ENCODE measurements at regions not wholly inside any gene's neighbourhood (a gene's known extent, or its start where the extent isn't known, plus 50 kb on each side); places are given as distances from the start of the nearest gene placed in this dataset.
"Not testable (repeated sequence)": the region's sequence is repeated elsewhere in the genome, so short reads cannot be mapped to it uniquely, and the experiment has no call there.

DNA sequence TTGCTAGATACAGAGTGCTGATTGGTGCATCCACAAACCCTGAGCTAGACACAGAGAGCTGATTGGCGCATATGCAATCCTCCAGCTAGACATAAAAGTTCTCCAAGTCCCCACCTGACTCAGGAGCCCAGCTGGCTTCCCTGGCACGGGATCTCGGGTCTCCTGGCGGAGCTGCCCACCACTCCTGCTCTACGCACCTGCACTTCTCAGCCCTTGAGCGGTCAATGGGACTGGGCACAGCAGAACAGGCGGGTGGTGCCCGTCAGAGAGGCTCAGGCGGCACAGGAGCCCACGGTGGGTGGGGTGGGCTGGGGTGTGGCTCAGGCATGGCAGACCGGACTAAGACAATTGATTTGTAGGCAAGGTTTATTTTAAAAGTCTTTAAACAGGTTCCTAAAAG is 1365.5 kb downstream of the FAM181B start:
- no peak for DNase-seq

GRCh38 chr11:81365496-81365895 is 1368.2 kb downstream of the FAM181B start:
- no peak for DNase-seq

GRCh38 chr11:81359476-81359875 is 1374.2 kb downstream of the FAM181B start:
- DNase-seq: no peak

DNA sequence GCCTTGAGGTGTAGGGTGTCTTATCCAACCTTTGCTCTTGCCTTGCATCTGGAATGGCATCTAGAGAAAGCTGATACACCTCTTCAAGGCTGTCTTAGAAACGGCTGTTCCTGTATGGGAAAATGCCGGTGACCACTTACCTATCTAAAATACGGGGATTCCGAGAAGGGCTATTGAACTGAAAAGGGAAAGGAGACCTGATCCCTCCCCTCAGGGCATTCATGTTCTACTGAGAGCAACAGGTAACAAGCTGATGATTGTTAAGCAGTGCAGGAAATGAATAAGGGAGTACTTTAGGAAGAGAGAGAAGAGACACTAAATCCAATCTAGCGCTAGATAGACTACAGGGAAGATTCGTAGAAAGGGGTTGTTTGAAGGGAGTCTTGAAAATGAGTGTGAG is 1388.1 kb downstream of the FAM181B start:
- no peak for DNase-seq

- no peak for DNase-seq
Observed at GRCh38 chr11:81342966-81343365, 1390.7 kb downstream of the FAM181B start.

- DNase-seq: no peak
Observed at GRCh38 chr11:81340225-81340624, 1393.4 kb downstream of the FAM181B start.

- no peak for DNase-seq
Observed at GRCh38 chr11:81339521-81339920, 1394.1 kb downstream of the FAM181B start.

DNA sequence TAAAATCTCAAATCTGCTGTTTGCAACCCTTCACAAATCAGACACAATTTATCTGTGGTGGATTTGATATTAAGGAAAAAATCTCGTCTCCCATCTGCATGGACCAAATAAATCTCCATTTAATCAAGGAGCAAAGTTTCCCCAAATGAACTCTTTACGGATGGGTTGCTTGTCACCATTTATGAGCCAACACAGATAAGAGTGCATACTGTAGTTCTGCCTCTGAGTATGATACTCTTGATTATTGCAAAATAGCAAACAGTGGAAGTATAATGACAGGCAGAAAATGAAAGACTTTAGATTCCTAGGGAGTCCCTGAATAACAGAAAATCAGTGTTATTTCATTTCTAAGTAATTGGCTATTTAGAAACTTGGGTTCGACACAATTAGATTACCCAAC is 1395.9 kb downstream of the FAM181B start:
- DNase-seq: no peak

GRCh38 chr11:81332276-81332675 is 1401.4 kb downstream of the FAM181B start:
- DNase-seq: no peak

GRCh38 chr11:81331611-81332235 is 1401.9 kb downstream of the FAM181B start:
- no peak for DNase-seq

DNA sequence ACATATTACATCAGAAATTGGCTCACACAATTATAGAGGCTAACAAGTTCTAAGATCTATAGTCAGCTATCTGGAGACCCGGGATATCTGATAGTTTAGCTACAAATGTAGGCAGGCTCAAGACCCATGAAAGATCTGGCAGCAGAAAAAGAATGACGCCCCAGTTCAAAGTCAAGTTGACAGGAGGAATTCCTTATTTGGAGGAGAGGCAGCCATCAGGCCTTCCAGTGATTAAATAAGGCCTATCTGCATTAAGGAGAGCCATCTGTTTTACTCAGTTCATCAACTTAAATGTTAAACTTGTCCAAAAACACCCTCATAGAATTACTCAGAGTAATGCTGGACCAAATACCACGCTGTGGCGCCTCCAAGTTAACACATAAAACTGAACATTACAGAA is 1402.6 kb downstream of the FAM181B start:
- DNase-seq: no peak

DNA sequence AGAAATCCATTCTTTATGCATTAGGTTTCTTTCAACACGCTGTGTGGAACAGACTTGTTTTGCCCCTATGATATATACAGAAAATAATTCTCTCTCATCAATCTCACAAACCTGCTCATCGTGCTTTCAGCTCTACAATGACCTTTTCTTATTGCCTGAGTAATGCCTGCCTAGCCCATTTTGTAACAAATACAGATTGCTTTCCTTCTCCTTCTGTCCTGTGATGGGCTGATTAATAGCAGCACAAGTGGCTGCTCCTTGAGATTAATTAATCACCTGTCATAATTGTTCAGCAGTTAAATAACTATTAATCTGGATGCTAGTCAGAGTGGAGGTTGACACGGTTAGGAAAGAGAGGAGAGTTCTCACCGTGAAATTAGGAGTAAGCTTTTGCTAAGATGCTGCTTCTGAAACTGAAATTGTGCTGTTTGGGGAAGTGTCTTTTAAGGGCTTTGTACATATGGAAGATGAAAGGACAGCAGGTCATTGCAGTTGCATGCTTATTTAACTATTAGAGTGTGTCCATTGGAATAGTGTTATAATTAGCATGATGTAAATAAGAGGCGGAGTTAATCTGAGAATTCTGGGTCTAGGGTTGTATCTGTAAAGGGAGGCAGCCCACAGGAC is 1430.5 kb downstream of the FAM181B start:
- DNase-seq: no peak

DNA sequence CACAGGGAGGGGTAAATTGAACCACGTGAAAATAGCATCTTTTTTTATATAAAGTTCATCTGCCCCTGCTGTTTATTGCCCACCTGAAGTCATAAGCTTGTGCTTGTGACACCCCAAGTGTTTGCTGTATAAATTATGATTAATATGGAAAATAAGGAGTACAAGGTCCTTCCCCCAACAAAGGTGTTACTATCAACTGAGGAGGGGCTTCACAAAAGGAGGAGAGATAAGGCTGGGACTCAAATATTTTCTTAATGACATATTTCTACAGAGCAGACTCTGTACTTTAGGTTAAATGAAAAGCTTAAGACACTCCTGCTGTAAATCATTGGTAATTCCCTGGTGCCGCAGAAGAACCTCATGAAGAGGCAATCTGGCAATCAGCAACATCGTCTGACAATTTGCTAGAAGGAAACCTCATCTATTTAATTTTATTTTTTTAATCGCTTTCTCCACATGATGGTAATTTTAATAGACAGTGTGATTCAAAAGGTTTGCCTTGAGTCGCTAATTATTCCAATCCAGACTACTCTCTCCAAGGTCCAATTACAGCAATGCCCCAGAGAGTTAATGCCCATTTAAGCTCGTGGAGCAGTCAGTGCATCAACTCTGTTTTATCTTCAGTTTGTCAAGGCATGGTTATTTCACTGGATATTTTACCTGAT is 1432.4 kb downstream of the FAM181B start:
- DNase-seq: no peak

- no peak for DNase-seq
Observed at GRCh38 chr11:81286959-81287358, 1446.7 kb downstream of the FAM181B start.

GRCh38 chr11:81286550-81286949 is 1447.1 kb downstream of the FAM181B start:
- no peak for DNase-seq

DNA sequence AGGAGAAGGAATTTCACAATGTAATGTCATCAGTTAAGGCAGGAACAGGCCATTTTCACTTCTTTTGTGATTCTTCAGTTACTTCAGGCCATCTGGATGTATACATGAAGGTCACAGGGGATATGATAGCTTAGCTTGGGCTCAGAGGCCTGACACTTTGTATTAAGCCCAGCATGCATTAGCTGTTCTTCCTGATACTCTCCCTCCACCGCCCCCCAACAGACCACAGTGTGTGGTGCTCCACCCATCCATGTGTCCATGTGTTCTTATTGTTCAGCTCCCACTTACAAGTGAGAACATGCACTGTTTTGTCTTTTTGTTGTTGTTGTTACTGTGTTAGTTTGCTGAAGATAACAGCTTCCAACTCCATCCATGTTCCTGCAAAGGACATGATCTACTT is 1453.4 kb downstream of the FAM181B start:
- not testable (repeated sequence) for DNase-seq

- no peak for DNase-seq
Observed at GRCh38 chr11:81278991-81279390, 1454.7 kb downstream of the FAM181B start.

GRCh38 chr11:81270686-81271085 is 1463.0 kb downstream of the FAM181B start:
- DNase-seq: no peak

DNA sequence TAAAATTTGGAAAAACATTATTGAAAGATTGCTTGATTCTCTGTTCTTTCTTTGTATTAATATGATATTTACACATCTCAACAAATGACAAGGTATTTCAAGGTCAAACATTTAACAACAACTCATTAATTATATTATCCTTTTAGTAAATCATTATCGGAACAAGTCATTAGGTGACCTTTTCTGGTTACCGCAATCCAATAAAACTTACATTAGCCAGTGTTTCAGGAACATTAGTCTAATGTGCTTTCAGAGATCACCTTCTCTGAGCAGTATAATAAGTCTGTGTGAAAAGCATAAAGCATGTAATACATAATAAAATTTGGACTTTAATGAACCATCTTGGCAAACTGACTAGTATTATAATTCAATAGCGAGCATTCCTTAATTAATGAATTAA is 1466.4 kb downstream of the FAM181B start:
- no peak for DNase-seq

DNA sequence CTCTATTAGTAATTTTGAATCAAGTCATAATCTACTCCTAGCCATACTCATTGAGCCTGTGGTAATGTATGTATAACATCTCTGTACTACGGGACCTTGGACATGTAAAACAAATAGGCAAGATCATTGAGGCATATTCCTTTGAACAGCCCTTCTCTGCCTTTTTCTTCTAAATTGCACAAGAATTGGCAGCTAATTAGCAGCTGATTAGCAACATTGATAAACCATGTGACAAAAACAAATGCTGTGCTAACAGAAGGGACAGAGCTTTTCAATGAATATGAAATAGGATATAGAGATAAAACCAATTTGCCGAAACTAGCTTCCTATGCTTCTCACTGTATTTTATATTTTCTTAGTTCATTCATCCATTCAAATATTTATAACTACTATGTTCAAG is 1474.2 kb downstream of the FAM181B start:
- no peak for DNase-seq

DNA sequence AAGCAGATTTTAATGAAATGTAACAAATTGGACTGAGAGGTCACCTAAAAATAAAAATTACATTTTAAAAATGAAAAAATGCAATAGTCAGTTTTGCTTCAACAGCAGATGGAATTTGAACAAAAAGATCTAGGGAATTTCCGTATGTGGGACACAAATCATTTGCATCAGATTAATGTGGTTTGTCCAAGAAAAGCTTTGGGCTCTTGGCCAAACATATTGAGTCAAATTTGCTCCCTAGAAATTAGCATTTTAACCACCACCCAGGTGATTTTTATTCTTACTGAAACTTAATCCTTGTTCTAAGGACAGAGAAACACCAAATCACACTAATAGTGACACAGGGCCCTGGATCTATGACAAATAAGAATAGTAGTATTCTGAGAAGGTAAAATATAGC is 1477.8 kb downstream of the FAM181B start:
- no peak for DNase-seq

DNA sequence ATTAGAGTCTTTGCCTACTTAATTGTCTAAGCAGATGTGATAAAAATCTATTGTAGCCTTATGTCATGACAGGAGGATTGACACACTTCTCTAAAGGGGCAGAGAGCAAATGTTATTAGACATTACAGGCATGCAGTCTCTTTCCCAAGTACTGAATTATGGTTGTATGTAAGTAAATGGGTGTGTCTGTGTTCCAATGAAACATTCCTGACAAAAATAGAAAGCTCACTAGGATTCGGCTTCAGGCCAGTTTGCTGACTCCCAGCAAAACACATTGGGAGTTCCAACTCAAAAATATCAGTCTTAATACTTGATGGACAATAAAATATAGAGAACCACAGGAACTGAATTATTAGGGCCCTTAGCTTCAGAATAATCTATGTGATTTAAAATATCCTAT is 1480.4 kb downstream of the FAM181B start:
- DNase-seq: no peak

DNA sequence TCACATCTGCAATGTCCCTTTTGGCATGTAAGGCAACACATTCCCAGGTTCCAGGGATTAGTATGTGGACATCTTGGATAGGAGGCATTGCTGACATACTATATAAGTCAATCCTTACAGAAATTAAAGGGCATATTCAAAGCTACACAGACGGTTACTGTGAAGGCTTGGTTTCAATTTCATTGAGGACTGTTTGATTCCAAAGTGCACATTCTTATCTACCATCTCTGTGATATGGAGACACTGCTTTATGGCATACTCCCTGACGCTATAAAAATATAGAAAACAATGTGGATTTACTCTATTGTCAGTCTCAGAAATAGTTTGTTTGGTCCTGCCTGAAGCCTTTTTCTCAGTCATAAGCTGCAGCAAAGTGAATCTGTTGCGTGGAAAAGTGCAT is 1486.7 kb downstream of the FAM181B start:
- DNase-seq: no peak

- no peak for DNase-seq
Observed at GRCh38 chr11:81245791-81246190, 1487.9 kb downstream of the FAM181B start.
